HT-29 (cell line): ENCODE measurements at regions not wholly inside any gene's neighbourhood (a gene's known extent, or its start where the extent isn't known, plus 50 kb on each side); places are given as distances from the start of the nearest gene placed in this dataset.
A peak's percentile ranks its signal among the peaks of the same experiment; 100 is the strongest.
"Not testable (repeated sequence)": the region's sequence is repeated elsewhere in the genome, so short reads cannot be mapped to it uniquely, and the experiment has no call there.

Source experiments
- DNase-seq: peaks from one replicate; pipeline ENCODE4 v3.0.0-alpha.2; 2015; ENCODE audit warnings: low spot score

DNA sequence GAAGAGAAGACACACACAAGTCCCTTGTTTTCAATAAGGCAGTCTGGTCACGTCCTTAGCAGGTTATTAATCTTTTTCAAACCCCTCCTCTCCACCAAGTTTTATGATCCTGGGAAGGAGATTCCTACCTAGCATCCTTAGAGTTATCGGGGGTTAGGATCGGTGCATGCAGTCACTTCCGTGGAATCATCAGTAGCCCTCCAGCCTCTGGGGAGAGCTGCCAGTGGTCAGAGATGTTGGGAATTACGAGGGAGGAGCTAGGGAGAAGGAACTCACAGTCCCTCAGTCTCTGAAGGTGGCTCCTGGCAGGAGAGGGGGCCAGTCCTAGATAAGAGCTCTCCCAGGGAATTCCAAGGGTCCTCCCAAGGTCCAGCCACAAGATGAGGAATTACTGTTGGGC, 57.7 kb upstream of the ATP5PO start:
- no peak for DNase-seq

DNA sequence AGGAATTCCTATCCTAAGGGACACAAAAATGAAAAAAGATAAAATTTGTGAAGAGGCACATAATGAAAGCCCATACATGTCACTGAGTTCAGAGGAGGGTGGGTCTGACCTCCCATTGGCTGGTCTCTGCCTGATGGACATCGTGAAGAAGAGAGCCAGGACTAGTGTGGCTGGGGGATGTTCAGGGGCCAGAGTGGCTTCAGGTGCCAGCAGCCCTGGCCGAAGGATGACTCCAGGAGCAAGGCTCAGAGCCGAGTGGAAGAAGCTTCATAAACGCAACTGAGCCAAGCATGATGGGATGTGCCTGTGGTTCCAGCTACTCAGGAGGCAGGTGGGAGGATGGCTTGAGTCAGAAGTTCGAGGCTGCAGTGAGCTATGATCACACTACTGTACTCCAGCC, 56.9 kb upstream of the ATP5PO start:
- DNase-seq = no peak

DNA sequence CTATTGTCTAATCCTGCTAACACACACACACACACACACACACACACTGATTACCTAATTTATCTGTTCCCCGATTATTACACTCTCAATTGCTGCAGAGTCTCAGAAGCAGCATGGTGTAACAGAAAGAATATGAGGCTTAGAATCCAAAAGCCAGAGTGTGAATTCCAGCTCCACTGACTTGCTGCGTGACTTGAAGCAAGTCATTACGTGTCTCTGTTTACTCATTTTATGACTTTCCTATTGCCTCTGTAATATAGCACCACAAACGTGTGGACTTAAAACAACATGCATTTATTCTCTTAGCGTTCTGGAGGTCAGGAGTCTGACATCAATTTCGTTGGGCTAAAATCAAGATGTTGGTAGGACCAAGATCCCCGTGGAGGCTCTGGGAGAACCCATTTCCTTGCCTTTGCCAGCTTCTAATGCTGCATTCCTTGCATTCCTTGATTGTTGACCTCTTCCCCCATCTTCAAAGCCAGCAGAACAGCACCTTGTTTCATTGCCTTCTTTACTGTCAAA, 55.9 kb upstream of the ATP5PO start:
- DNase-seq = peak; percentile 35

DNA sequence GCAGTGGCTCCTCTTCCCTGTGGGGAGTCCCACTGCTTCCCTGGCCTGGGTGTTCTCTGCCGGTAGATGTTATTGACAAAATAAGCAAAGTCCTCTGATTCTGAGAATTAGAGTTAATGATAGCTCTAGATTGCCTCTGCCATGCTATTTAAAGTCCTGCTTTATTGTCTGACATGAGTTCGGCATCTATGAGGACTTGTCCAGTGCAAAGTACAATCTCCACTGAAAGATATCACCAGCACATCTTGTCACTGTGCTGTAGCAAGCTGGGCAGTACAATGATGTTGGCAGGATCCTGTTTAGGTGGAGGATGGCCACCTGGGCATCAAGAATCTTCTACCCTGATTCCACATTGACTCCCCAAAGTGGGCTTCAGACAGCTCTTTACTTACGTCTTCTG, 54.0 kb upstream of the ATP5PO start:
- DNase-seq = no peak

DNA sequence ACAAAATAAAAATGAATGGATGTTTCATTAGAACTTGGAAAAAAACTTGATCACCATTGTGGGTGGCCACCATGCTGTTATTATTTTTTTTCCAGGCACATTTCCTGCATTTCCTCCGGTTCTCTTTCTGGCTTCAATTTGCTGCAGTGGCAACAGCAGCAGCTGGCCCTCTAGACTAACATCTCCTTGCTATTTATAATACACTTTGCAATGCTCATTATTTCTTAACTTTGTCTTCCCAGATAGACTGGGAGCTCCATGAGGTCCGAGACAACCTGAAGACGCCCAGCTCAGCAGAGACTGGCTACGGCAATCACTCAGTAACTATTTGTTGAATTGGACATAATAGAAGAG, 53.4 kb upstream of the ATP5PO start:
- DNase-seq = no peak

DNA sequence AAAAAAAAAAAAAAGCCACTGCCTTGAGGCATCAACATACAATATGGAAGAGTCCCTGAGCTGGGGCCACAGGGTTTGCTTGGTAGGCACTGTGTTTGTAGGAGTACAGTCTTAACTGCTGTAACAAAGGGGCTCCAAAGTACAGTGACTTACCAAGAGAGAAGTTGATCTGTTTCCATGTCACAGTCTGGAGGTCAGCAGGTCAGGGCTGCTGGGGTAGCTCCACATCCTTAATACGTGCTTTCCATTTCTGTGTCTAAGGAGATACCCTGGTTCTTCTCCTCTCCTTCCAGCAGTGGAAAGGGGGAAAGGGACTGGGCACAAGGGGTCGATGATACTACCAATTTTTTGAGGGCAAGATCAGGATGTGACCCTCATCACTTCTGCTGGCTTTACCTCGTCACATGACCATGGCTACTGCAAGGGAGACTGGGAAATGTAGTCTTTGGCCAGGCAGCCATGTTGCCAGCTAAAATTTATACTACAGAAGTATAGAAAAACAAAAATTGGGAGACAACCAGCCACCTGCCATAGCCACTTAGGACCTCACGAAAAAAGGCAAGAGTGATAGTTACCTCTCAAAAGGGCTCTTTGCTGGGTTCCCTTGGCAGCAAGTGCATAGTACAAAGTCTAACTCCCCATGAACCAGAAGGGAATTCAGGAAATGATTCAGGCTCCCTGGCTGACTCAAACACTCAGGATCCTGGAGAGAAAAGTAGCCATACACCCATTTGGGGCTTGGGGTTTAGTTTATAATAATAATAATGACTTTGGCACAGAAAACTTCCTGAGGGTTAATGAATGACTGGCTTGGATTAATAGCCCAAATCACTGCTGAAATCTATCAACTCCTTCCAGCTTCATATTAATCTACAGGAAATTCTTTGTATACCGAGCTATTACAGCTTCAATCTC, 52.7 kb upstream of the ATP5PO start:
- DNase-seq = peak; percentile 49

DNA sequence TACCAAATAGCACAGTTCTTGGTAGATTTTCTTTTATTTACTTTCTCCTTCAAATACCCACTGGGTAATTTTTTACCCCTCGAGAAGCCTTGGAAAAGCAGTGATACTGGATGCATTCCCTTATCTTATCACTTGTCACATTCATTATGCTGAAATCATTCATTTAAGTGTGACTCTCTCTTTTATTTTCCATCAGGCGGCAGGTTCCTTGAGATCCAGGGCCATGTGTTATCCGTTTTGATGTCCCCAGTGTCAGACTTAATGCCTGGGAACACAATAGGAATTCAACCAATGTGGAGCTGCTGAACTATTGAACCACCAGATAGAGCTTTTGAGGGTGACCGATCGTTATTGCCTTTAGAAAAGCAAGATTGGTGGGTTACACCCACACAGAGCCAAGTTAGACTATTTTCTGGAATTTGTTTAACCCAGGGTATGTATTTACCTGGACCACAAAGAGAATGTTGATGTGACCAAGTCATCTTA, 51.5 kb upstream of the ATP5PO start:
- DNase-seq = no peak

DNA sequence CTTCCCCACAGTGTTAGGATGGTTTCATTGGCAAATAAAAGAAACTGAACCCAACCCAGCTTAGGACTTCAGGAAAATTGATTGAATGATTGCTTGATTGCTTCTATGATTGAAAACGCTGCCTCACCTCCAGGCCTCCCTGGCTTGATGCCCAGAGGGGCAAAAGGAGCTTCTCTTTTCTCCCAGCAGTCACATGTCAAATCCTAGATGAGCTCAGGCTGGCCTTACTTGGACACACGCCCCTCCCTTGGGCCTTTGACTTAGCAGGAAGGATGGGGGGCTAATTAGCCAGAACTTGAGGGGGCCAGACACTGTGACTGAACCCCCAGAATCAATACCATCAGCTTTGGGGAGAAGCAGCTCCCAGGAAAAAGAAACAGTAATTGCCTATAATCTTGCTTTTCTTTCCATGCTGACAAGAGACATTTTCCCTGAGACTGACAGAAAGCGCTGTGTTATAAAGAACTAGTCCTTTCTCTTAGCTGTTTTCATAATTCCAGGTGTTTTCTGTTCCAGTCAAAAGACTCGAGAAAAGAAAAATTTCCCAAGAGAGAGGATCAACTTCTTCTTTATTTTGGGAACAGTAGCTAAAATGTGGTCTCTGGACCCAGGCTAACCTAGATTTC, 50.8 kb upstream of the ATP5PO start:
- DNase-seq = no peak

DNA sequence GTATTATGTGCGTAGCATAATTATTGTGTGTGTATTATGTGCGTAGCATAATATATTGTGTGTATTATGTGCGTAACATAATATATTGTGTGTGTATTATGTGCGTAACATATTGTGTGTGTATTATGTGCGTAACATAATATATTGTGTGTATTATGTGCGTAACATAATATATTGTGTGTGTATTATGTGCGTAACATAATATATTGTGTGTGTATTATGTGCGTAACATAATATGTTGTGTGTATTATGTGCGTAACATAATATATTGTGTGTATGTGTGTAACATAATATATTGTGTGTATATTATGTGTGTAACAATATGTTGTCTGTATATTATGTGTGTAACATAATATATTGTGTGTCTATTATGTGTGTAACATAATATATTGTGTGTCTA, 50.1 kb upstream of the ATP5PO start:
- DNase-seq = not testable (repeated sequence)
